AG09319 (cell line): ENCODE measurements at regions not wholly inside any gene's neighbourhood (a gene's known extent, or its start where the extent isn't known, plus 50 kb on each side); places are given as distances from the start of the nearest gene placed in this dataset.

Experiments
- DNase-seq: peaks from one replicate; pipeline ENCODE4 v3.0.0-alpha.2; 2010; ENCODE audit warnings: low read depth; ENCODE audit errors: extremely low read depth
- CTCF ChIP-seq: IDR thresholded peaks from 2 replicates; pipeline ENCODE4 v1.5.1; 2011; ENCODE audit warnings: low read depth, mild to moderate bottlenecking, inconsistent platforms, low read length, moderate library complexity

- DNase-seq: no peak
- TF ChIP-seq CTCF: no peak
These were observed 168.4 kb upstream of the AVPR1A start for GRCh38 chr12:63319386-63319785.

- TF ChIP-seq CTCF: no peak
- DNase-seq: no peak
These were observed 167.9 kb upstream of the AVPR1A start for GRCh38 chr12:63318933-63319332.

- DNase-seq: no peak
These were observed 167.3 kb upstream of the AVPR1A start for GRCh38 chr12:63318313-63318712.

GRCh38 chr12:63317880-63318279 lies 166.9 kb upstream of the AVPR1A start:
- DNase-seq: no peak
- no peak for TF ChIP-seq CTCF

More at GRCh38 chr12:63318313-63318712, 167.3 kb upstream of the AVPR1A start:
- no peak for TF ChIP-seq CTCF

GRCh38 chr12:63317286-63317846 lies 166.4 kb upstream of the AVPR1A start:
- DNase-seq: no peak
- no peak for TF ChIP-seq CTCF

- no peak for DNase-seq
- no peak for TF ChIP-seq CTCF
These were observed 162.1 kb upstream of the AVPR1A start for GRCh38 chr12:63313139-63313538.

- no peak for DNase-seq
- TF ChIP-seq CTCF: no peak
These were observed 157.7 kb upstream of the AVPR1A start for GRCh38 chr12:63308671-63309070.
